AG04450 (cell line): ENCODE measurements at regions not wholly inside any gene's neighbourhood (a gene's known extent, or its start where the extent isn't known, plus 50 kb on each side); places are given as distances from the start of the nearest gene placed in this dataset.

Experiments
- CTCF ChIA-PET: fragments of 300-600, 350-600 bp; formaldehyde crosslinking; extraction: SDS; loops from one replicate; lab custom pipeline; 2022; ENCODE audit warnings: antibody characterized with exemption, inconsistent platforms; lab: Charles Lee
- POLR2A ChIA-PET: fragments of 350-600 bp; formaldehyde crosslinking; extraction: SDS; loops from one replicate; lab custom pipeline; 2021; ENCODE audit warnings: antibody characterized with exemption, inconsistent platforms; lab: Yijun Ruan, JAX
- DNase-seq: peaks from one replicate; pipeline ENCODE4 v3.0.0-alpha.2; 2011; ENCODE audit warnings: low read depth, low spot score
- H3K27ac ChIP-seq: one replicate; pipeline ENCODE4 v1.5.1; 2012; ENCODE audit warnings: low read depth, low read length, control low read depth
- H3K27me3 ChIP-seq: one replicate; pipeline ENCODE4 v1.6.0; 2012; ENCODE audit warnings: low read length; ENCODE audit not compliant: control insufficient read depth, insufficient read depth
- H3K4me3 ChIP-seq: 2 replicates; pipeline ENCODE4 v1.5.1; 2011; ENCODE audit warnings: mild to moderate bottlenecking, low read depth, low read length, control low read depth
- H3K9me3 ChIP-seq: 2 replicates; pipeline ENCODE4 v1.5.1; 2012; ENCODE audit warnings: low read length; ENCODE audit not compliant: control insufficient read depth, insufficient read depth
- CTCF ChIP-seq: IDR thresholded peaks from 2 replicates; pipeline ENCODE4 v1.5.1; 2011; ENCODE audit warnings: low read depth, low read length, control low read depth, inconsistent platforms

GRCh38 chr3:124463234-124463633 lies 267.0 kb upstream of the UMPS start:
- Histone ChIP-seq H3K27ac (no peak overlapping the region), H3K27me3 (peaks cover 2% of the 10 kb centered on the region), H3K4me3 (no peak overlapping the region), H3K9me3 (no peaks in the 10 kb centered on the region)
- no peak for DNase-seq
- CTCF ChIA-PET, result interaction anchor here (8.2 kb wide), 1 partner anchor 112 kb away, joined by 237 read pairs; no protein-coding TSS in a partner anchor
- 0 out of 2 replicates have a peak, but pooled peaks have one; percentile 3 for TF ChIP-seq CTCF
- POLR2A ChIA-PET, result no interaction called here

GRCh38 chr3:124467980-124468902 lies 262.0 kb upstream of the UMPS start:
- H3K27ac ChIP-seq, result no peak overlapping the region
- peak; percentile 99 for TF ChIP-seq CTCF
- POLR2A ChIA-PET, result no interaction called here
- H3K9me3 ChIP-seq, result no peaks in the 10 kb centered on the region
- CTCF ChIA-PET, result interaction anchor here (0.5 to 8.2 kb wide), 35 partner anchors 9 to 816 kb away, joined by 3 to 237 read pairs (median 4); partner anchors contain the start of gene KALRN
- no peak overlapping the region for H3K4me3 ChIP-seq
- H3K27me3 ChIP-seq, result peaks cover 5% of the 10 kb centered on the region
- no peak for DNase-seq

- Histone ChIP-seq H3K9me3 (no peaks in the 10 kb centered on the region), H3K4me3 (no peak overlapping the region), H3K27ac (no peak overlapping the region), H3K27me3 (peaks cover 5% of the 10 kb centered on the region)
- no peak for TF ChIP-seq CTCF
- ChIA-PET CTCF (interaction anchor here (0.5 to 8.2 kb wide), 8 partner anchors 10 to 817 kb away, joined by 3 to 237 read pairs (median 6); no protein-coding TSS in a partner anchor), POLR2A (no interaction called here)
- DNase-seq, result no peak
These were observed 260.7 kb upstream of the UMPS start for GRCh38 chr3:124469555-124469954.

GRCh38 chr3:124478830-124479229 lies 251.4 kb upstream of the UMPS start:
- ChIA-PET POLR2A (no interaction called here), CTCF (interaction anchor here (2.1 kb wide), 1 partner anchor 10 kb away, joined by 8 read pairs; no protein-coding TSS in a partner anchor)
- Histone ChIP-seq H3K27me3 (peaks cover 2% of the 10 kb centered on the region), H3K27ac (no peak overlapping the region), H3K4me3 (no peak overlapping the region), H3K9me3 (no peaks in the 10 kb centered on the region)
- no peak for DNase-seq
- no peak for TF ChIP-seq CTCF

GRCh38 chr3:124483915-124484470 lies 246.3 kb upstream of the UMPS start:
- Histone ChIP-seq H3K4me3 (no peak overlapping the region), H3K9me3 (no peaks in the 10 kb centered on the region), H3K27ac (no peak overlapping the region), H3K27me3 (peaks cover 6% of the 10 kb centered on the region)
- TF ChIP-seq CTCF, result no peak
- ChIA-PET CTCF (no interaction called here), POLR2A (no interaction called here)
- no peak for DNase-seq
